Right lobe of liver (tissue), 4 donors: ENCODE measurements at regions not wholly inside any gene's neighbourhood (a gene's known extent, or its start where the extent isn't known, plus 50 kb on each side); places are given as distances from the start of the nearest gene placed in this dataset.

ENCODE experiments used
- CTCF ChIP-seq, 4 donors: fragments of 200-600 bp in 3 of 4; fragments of 450-650 bp in 1 of 4; IDR thresholded peaks; one replicate each; pipeline versions ENCODE4 v1.5.1 to v1.8.0; 2016 to 2022; ENCODE audit warnings: antibody characterized with exemption in 4 of 4, mild to moderate bottlenecking in 2 of 4
- POLR2A ChIP-seq: fragments of 450-650 bp; IDR thresholded peaks from one replicate; pipeline ENCODE4 v1.6.1; 2017; ENCODE audit warnings: antibody characterized with exemption, mild to moderate bottlenecking
- donor health status: DM: no; HTN: no; CAD: no.
- donor health status: DM: no; HTN: no; CAD: no.
- donor health status: DM: no; HTN: yes; CAD: no.

DNA sequence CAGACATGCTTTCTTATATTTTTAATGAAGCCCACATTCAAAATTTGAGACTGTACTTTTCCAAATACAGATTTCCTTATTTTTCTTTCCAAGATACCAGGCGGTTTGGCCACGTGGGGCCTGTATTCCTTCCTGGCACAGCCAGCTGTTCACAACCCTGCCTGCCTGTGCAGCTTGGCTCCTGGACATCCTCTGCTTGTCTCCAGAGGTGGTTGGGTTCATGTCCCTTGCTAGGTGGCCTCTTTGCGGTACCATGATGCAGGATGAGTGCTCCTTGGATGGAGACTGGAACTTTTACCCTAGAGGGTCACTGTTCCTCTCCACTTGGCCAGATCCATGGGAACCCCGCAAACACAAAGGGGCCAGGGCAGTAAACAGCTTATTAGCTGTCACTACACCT lies 297.5 kb upstream of the MSX2 start:
- TF ChIP-seq CTCF (IDR thresholded peaks at IDR 0.05) (no peak), POLR2A (no peak)
